ENCODE measurements at regions not wholly inside any gene's neighbourhood (a gene's known extent, or its start where the extent isn't known, plus 50 kb on each side); places are given as distances from the start of the nearest gene placed in this dataset.

DNA sequence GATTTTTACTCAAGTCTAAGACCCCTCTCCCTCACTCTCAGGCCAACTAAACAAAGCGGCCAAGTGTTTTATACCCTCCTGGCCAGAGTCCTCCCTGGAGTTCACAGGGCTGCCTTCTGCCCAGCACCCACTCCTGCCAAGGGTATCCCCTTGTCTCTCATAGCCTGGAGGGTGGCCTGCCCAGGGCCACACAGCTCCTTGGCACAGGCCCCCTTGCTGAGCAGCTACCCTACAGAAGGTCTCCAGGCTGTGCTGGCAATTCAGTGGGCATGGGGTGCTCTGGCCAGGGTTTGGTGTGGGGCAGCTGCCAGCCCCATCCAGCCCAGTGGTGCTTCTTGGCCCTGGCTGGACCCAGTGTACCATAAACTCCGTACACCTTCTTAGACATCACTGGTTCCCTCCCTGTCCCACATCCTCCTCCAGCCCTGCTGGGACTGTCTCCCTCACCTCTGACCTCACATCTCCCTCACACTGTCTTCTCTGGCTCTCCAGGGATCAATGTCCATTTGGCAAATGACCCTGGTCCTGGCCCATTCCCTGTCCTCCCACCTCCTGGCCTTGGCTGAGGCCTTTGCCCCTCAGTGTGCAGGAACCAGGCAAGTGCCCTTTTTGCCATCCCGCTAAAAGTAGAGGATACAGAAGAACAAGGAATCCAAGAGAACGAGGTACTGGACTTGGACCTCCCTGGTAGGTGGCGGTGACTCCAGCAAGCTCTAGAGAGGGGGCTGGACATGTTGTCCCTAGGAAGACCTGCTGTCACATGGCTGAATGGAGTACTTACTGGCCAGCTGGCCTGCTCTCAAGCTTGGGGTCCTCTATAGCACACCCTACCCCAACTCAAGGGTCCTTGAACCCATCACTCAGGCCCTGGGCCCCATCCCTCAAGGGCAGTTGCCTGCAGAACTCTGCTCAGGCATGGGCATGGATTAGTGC is 50.0 kb upstream of the TRPM1 start:
- no peak for DNase-seq (ENCODE audit: low spot score)

DNA sequence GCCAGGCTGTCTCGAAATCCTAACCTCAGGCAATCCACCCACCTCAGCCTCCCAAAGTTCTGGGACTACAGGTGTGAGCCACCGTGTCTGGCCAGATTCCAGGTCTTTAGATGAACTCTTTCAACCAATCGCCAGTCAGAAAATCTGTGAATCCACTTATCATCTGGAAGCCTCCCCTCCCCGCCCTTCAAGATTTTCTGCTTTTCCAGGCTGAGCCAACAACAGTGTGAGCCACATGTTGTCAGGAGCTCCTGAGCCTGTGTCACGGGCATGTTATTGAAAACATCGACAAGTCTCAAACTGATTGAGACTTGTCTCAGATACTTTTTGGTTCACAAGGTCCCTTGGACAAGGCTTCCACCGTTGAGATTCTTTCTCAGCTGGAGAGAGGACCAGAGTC is 52.0 kb upstream of the TRPM1 start:
- no peak for DNase-seq (ENCODE audit: low spot score)

DNA sequence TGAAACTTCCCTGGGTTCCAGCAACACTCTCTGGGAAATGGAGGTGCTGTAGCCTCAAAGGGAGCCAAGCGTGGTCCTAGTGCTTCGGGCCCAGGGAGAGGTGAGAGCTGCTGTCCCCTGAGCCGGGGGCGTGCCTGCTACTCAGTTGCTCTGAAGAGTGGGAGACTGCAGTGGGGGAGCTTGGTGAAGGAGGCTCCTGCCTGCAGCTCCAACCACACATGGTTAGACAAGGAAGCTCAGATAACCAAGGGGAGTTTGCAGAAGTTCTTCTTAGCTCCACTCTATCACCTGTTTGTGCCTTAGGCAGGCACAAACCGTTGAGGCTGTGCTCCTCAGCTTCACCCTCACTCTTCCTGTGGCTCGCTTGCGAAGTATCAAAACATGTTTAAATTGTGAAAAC is 53.6 kb upstream of the TRPM1 start:
- DNase-seq (ENCODE audit: low spot score), result no peak

DNA sequence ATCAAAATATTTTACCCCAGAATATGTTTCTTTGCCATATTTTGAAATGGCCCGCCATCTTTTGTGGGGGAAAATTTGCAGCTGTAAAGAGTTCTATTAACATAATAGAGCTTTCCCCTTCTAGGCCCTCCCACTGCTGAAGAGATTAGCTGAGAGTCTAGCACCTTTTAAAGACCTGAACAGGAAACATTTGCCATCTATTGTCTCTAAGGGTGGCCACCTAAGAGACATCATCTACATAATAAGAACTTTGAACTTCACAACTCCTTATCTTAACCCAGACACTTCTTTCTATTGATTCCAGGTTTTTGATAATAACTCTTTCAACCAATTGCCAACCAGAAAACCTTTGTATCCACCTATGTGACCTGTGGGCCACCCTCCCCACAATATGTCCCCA is 54.7 kb upstream of the TRPM1 start:
- no peak for DNase-seq (ENCODE audit: low spot score)

DNA sequence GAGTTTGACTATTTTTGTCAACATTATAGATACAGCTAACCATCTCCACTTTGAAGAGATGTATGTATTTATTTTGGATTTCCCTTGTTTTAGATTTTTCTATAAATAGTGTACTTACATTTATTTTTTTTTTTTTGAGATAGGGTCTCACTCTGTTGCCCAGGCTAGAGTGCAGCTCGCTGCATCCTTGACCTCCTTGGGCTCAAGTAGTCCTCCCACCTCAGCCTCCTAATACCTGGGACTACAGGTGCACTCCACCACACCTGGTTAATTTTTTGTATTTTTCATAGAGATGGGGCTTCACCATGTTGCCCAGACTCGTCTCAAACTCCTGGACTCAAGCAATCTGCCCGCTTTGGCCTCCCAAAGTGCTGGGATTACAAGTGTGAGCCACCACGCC is 55.3 kb upstream of the TRPM1 start:
- no peak for DNase-seq (ENCODE audit: low spot score)

DNA sequence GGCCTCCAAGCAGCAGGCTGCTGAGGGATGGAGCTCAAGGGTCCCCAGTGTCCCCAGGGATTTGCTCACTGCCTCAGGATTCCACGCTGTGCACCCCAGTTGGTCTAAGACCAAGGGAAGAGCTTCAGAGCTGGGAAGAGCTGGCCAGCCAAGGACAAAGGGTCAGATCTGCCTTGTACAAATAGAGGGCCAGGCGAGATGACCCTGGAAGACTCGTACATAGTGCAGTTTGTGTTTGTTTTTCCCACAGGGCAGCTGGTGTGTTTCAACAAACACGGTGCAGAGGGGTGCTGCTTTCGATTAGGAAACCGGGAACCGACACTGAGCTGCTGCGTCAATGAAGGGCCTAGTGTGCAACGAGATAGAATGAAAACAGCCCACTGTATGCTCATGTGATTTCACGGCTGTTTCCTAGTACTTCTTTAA is 56.1 kb upstream of the TRPM1 start:
- DNase-seq (ENCODE audit: low spot score), result no peak

DNA sequence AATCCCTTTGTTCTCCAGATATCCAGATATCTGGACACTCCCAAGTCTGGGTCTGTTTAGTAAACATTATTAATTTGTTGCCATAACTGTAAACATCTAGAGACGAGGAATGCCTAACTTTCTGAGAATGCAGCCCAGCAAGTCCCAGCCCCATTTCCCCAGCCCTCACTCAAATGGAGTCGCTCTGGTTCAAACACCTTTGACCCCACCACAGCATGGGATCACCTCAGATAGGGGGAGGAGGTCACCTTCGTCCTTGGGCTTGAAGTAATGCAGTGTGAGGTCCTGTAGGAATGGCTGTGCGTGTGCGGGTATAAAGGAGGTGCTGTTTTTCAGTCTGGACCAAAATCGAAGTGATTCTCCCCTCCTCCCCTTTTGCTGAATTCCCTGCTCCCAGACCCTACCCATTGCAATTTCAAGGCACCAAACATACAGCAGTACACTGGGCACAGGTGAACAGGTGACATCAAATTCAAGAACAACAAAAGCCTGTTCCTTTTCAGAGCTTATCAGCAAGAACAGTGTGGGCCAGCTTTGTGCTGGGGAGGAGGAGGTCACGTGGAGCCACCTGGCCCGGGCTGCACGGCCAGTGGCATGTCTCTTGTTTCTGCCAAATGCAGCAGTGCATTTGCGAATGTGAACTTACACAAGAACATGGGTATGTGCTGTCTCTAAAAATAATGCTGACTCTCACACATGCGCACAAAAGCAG is 57.5 kb upstream of the TRPM1 start:
- no peak for DNase-seq (ENCODE audit: low spot score)

DNA sequence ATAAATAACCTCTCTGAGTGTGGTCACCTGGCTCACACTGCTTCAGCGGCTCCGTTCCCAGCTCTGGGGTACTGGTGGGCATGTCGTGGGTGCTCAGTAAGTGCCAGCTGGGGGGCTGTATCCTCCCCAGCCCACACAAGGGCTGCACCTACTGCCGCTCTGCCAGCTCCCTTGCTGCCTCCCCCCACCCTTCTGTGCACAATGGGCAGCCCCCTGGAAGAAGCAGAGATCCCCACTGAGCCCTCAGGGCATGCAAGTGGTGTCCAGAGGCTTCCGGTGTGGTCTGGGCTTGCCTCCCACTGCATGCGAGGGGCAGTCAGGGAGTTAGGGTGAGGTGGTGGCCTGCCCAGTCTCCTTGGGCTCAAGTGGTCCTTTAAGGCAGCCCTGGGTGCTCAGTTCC is 58.3 kb upstream of the TRPM1 start:
- no peak for DNase-seq (ENCODE audit: low spot score)

DNA sequence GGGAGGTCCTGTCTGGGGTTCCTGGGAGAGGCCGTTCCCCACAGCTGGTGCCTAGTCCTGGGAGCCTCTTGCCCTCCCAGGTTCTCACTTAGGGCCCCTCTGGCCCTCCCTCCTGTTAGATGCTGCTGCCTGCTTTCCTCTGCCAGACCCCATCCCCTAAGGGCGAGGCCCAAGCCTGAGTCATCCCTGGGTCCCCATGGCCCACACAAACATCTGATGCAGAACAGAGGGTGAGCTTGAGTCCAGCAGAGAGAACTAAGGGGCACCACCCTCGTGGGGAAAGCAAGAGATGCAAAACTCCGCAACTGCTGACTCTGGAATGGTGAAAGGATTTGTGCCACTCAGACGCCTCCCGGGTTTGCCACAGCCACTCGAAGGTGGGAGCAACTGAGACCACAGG is 58.8 kb upstream of the TRPM1 start:
- DNase-seq (ENCODE audit: low spot score), result no peak

DNA sequence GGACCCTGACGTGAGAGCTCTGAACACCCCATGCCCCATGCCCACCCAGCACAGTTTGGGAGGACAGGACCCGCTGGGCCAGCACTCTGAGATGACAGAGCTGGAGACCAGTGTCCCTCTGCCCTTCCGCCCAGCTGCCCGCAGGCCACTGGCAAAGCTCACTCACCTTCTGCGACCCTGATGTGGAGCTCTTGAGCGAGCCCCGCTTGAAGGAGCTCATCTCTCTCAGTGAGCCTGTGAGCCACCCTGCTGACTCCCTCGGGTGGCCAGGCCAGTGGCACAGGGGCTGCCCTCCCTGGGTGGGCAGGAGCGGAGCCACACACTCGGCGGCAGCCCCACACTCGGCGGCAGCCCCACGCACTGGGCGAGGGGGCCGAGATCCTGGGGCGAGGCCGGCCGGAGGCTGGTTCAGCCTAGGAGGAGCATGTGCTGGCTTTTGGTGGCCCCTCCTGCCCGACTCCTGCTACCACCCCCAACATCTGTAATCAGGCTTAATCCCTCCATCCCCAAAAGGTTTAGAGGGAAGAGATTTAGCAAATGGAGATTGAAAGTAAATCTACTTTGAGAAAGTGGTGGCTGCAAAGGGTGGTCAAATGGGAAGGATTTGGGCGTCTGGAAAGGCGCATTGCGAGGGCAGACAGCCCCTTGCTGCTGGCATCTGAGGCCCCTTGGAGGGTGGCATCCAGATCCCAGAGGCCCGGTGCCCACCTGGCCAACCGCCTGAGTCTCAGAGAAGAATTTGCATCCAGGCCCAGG is 59.4 kb upstream of the TRPM1 start:
- DNase-seq (ENCODE audit: low spot score), result no peak

DNA sequence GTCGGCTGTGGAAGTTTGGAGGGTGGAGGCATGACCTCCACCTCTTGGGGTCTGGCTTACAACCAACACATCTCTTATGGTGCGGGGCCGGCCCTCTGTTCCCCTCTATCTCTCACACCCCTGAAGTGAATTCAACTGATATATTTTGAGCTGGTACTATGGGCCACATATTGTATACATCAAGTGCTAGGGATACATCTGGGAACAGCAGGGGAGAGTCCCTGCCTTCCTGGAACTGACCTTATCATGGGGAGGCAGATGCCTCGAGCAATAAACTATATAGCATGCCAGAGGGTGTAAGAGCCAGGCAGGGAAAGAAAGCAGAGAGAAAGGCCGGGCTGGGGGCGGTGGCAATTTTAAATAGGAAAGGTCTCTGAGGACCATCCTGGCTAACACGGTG is 60.4 kb upstream of the TRPM1 start:
- no peak for DNase-seq (ENCODE audit: low spot score)

DNA sequence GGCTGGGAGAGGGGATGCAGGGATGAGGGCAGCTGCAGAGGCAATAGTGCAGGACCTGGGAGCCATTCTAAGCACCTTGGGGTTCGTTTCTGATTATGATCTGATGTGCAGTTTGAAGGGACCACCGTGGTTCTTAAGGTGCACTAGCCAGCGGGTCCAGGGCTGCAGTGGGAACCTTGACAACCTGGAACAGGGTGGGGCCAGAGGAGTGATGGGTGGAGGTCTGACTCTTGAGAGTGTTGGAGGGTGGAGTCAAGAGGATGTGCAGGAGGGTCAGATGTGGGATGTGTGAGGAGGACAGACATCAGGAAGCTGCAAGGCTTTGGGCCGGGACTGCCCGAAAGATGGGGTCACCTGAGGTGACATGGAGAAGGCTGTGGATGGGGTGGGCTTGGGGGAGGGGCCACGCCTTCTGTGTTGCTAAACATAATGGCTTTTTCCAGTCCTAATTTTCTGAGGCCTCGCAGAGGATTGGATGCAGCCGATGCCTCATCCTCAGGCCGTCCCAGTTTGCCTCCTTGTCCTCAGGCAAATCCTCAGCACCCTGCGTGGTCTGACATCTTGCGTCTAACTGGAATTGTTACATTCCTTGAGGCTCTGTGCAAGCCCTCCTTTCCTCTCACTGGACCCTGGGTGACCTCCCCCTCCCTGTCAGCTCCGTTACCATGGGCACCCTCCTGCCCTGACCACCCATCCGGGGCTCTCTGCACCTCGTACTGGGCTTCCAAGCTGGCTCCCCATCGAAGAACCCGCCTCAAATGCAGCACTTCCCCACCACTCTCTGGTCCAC is 61.4 kb upstream of the TRPM1 start:
- DNase-seq (ENCODE audit: low spot score), result no peak

DNA sequence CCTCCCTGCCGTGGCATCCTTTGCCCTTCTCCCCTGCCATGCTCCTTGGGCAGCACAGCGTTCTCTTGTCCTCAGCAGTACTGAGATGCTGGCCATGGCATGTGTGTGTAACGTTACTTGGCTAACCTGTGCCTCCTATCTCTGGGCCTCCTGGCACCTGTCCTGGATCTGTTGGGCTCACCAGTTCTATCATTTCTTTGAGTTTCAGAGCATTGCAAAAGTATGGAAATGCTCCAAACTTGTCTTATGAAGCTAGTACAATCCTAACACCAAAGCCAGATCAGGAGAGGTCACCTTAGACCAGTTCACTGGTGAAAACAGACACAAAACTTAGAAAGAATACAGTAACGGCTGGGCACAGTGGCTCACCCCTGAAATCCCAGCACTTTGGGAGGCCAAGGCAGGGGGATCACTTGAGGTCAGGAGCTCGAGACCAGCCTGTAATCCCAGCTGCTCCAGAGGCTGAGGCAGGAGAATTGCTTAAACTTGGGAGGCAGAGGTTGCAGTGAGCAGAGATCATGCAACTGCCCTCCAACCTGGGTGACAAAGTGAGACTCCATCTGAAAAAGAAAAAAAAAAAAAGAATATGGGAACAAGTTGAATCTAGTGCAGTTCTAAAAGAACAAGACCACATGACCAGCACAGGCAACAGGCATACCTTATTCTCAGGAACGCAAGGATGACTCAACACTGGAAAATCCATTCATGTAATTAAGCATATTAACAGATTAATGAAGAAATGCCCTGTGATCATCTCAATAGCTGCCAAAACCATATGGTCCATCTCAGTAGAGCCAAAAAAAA is 62.4 kb upstream of the TRPM1 start:
- no peak for DNase-seq (ENCODE audit: low spot score)

DNA sequence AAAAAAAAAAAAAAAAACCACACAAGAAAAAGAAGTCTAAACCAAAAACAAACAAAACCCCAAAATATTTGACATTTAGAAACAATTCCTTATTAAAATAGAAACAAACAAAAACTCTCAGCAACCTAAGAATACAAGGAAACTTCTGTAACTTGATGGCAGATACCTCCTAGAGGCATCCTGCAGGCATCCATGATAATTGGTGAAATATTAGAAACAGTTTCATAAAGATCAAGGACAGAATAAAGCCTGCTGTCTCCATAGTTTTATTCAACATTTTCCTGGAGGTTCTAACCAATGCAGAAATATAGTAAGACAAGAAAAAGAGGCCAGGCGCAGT is 63.0 kb upstream of the TRPM1 start:
- no peak for DNase-seq (ENCODE audit: low spot score)

DNA sequence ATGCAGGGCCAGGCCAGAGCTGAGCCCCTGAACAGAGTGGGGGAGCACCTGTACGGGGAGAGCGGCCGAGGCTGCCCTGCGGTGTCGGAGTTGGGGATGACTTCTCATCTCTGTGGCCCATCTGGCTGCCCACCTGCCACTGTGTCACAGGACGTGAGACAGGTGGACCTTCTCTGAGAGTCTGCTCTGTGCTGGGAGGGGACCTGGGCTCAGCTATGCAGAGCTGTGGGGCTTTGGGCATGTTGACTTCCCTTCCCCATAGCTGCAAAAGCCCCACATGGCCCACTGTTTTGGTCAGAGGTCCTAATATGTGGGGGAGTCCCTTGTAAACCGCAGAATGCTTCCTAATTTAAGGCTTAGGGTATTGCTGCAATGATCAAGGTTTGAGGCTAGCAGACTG is 68.0 kb upstream of the TRPM1 start:
- no peak for DNase-seq (ENCODE audit: low spot score)

DNA sequence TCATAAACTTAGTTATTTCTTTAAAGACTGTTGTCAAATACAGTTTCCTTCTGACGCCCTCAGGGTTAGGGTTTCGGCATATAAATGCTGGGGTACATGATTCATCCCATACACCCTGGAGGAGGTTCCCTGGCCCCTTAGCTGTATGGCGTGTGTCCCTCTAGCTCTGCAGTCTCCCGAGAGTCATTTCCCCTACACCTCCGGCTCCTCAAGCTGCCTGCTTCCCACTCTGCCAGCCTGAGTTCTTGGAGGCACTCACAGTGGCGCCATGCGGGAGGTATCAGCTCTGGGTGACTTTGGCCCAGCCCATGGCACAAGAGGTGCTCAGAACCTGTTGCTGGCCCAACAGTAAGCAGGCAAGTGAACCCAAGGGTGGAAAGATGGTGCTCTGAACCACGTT is 70.2 kb upstream of the TRPM1 start:
- DNase-seq (ENCODE audit: low spot score), result no peak

DNA sequence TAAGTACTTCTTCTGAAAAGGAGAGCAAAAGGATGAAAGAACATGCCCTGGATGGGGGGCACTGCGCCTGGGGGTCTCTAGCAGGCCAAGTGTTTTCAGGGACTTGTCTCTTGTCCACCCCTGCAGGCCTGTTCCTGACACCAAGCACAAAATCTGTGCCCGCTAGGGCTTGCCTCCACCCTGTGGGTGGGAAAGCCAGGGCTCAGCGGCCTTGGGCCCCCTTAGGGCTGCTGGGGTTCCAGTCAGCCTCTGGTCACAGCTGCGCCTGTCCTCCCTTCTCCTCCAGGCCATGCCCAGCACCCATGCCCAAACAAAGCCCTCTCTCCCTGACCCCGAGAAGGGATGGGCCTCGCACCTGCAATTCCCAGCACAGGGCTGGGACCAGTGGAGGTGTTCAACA is 71.1 kb upstream of the TRPM1 start:
- no peak for DNase-seq (ENCODE audit: low spot score)

DNA sequence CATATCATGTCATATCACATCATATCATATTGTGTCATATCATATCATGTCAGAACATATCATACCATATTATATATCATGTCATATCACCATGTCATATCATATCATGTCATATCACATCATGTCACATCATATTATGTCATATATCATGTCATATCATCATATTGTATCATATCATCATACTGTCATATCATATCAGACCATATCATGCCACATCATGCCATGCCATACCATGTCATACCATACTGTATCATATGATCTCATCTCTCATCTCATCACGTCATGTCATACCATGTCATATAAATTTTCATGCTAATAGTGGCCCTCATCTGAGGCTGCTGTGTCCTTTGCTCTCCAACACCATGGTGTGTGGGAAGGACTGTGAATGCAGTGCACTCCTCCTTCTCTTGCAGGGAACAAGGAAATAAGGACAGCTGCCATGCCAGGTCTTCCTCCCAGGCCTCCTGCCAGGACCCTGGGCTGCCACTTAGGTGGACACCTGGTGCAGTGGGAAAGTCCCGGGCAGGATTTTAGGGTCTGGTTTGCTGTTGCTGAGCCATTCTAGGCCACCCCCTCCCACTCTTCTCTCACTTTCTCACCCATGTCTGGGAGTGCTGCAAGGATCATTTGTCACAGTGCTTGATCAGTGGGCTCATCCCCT is 72.4 kb upstream of the TRPM1 start:
- DNase-seq (ENCODE audit: low spot score), result no peak

DNA sequence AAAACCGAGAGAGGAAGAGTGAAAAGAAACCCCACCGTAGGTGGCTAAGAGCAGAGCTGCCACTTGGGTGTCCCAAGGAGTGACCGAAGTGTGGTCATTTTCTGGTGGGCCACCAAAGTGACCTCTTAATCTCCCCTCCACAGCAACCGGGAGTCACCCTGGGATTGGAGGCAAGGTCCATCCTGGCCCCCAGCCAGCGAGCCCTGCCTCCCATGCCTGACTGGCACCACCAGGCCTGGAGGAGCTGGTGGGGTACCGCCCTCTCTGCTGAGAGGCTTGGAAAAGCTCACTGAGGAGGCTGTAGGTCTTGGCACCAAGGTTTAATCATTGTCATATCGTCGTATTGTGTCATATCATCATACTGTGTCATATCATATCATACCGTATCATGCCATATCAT is 74.0 kb upstream of the TRPM1 start:
- no peak for DNase-seq (ENCODE audit: low spot score)

DNA sequence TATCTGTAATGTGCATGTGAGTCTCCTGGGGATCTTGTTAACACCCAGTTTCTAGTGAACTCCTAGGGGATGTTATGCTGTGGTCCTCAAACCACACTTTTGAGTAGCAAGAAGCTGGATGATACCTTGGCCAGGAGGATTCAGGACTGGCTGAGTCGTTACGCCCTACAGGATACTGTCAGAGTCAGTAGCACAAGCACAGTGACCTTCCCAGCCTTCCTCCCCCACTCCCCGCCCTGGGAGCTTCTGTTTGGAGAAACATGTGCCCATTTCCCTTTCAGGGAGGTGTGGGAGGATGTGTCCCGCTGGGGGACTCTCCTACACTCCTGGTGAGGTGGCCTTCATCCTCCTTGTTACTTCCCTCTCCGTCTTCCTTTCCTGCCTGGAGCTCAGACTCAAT is 76.4 kb upstream of the TRPM1 start:
- no peak for DNase-seq (ENCODE audit: low spot score)

DNA sequence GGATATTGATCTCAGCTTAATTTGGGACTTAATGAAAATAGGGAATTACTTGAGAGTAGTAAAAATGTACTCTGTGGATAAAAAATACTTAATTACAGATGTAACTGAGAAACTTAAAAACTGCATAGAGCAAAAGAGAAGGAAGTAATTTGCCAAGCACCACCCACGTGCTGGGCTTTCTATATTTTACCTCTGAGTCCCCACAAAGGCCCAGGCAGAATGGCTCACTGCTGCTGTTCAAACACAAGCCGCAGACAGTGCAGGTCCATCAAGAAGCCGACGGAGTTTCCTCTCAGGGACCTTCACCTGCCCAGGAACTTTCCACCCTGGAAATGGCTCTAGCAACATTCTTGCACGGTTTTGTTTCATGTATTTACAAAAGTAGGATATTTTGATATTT is 77.2 kb upstream of the TRPM1 start:
- no peak for DNase-seq (ENCODE audit: low spot score)

Measured in CD4-positive, alpha-beta T cell treated with Interleukin-6 at 100 ng/mL for 8 hours (primary cell).